Sigmoid colon (tissue), 3 donors: ENCODE measurements at regions not wholly inside any gene's neighbourhood (a gene's known extent, or its start where the extent isn't known, plus 50 kb on each side); places are given as distances from the start of the nearest gene placed in this dataset.

Source experiments
- CTCF ChIP-seq, 4 experiments: fragments of 450-650 bp in 3 of 4; fragments of 200-600 bp in 1 of 4; IDR thresholded peaks; one replicate each; pipeline ENCODE4 v1.5.1; 2016 to 2019; ENCODE audit warnings: antibody characterized with exemption in 4 of 4, mild to moderate bottlenecking in 3 of 4, moderate library complexity in 2 of 4
- POLR2A ChIP-seq, 2 donors: fragments of 450-650 bp; IDR thresholded peaks; one replicate each; pipeline ENCODE4 v1.6.1; 2016; ENCODE audit warnings: antibody characterized with exemption in 2 of 2, mild to moderate bottlenecking in 2 of 2, moderate library complexity in 2 of 2

- no peak for TF ChIP-seq POLR2A (IDR thresholded peaks at IDR 0.05)
- TF ChIP-seq CTCF (IDR thresholded peaks at IDR 0.05) = no peak
Observed at GRCh38 chr4:170243662-170244288, 154.0 kb upstream of the AADAT start.
